IMR-90 (cell line): ENCODE measurements at regions not wholly inside any gene's neighbourhood (a gene's known extent, or its start where the extent isn't known, plus 50 kb on each side); places are given as distances from the start of the nearest gene placed in this dataset.

Experiments used
- ATAC-seq: fragments of 200-7000 bp; cut with Tn5 transposase; 2 replicates; pipeline ENCODE4 v1.9.1; 2020; ENCODE audit warnings: low read depth, mild to moderate bottlenecking, moderate library complexity
- BruUV-seq: library from RNA; stranded (reverse); fragments of 400-500 nt; replicated peaks from 2 replicates; lab custom pipeline; 2021; lab: Mats Ljungman, UMichigan
- CTCF ChIA-PET: fragments of 300-600 bp; formaldehyde crosslinking; extraction: SDS; loops from one replicate; lab custom pipeline; 2021; ENCODE audit warnings: antibody characterized with exemption; lab: Yijun Ruan, JAX
- POLR2A ChIA-PET: fragments of 300-600 bp; sonication (Branson Sonifier 250); formaldehyde crosslinking; loops from one replicate; lab custom pipeline; 2022; ENCODE audit warnings: antibody characterized with exemption; ENCODE audit not compliant: unreplicated experiment; lab: Charles Lee
- DNase-seq: peaks from one replicate; pipeline ENCODE4 v3.0.0; 2013
- H2AFZ ChIP-seq: replicated peaks from 2 replicates; pipeline ENCODE3; 2013; ENCODE audit warnings: low read length, mild to moderate bottlenecking; ENCODE audit not compliant: poor library complexity
- H2AK5ac ChIP-seq: 2 replicates; pipeline ENCODE4 v1.6.1; 2013; ENCODE audit warnings: low read depth, low read length, inconsistent platforms
- H2AK9ac ChIP-seq: replicated peaks from 2 replicates; pipeline ENCODE3; 2013; ENCODE audit warnings: mild to moderate bottlenecking, low read depth, low read length, moderate library complexity; ENCODE audit not compliant: poor library complexity
- H2BK120ac ChIP-seq: 2 replicates; pipeline ENCODE4 v1.6.1; 2013; ENCODE audit warnings: low read depth, low read length, inconsistent platforms
- H2BK15ac ChIP-seq: 3 replicates; pipeline ENCODE4 v1.6.1; 2013; ENCODE audit warnings: low read depth, low read length, inconsistent platforms
- H2BK20ac ChIP-seq: 2 replicates; pipeline ENCODE4 v1.6.1; 2013; ENCODE audit warnings: low read depth, mild to moderate bottlenecking, inconsistent platforms, low read length, moderate library complexity
- H2BK5ac ChIP-seq: 2 replicates; pipeline ENCODE4 v1.6.1; 2013; ENCODE audit warnings: mild to moderate bottlenecking, low read depth, low read length, inconsistent platforms; ENCODE audit not compliant: poor library complexity, severe bottlenecking
- H3K14ac ChIP-seq: replicated peaks from 2 replicates; pipeline ENCODE4 v1.6.1; 2013; ENCODE audit warnings: low read depth, low read length, inconsistent platforms
- H3K18ac ChIP-seq: 2 replicates; pipeline ENCODE4 v1.6.1; 2013; ENCODE audit warnings: low read depth, low read length, control low read depth
- H3K23ac ChIP-seq: 2 replicates; pipeline ENCODE4 v1.6.1; 2013; ENCODE audit warnings: low read depth, low read length, inconsistent platforms
- H3K27ac ChIP-seq: 2 replicates; pipeline ENCODE4 v1.5.1; 2013; ENCODE audit warnings: mild to moderate bottlenecking, control low read depth, low read length; ENCODE audit not compliant: insufficient read depth
- H3K27me3 ChIP-seq: 2 replicates; pipeline ENCODE4 v1.6.1; 2013; ENCODE audit warnings: low read length; ENCODE audit not compliant: control insufficient read depth, insufficient read depth
- H3K36me3 ChIP-seq: 2 replicates; pipeline ENCODE4 v1.6.1; 2013; ENCODE audit warnings: low read length, mixed read lengths; ENCODE audit not compliant: control insufficient read depth, insufficient read depth
- H3K4ac ChIP-seq: 2 replicates; pipeline ENCODE4 v1.6.1; 2013; ENCODE audit warnings: low read depth, low read length, inconsistent platforms
- H3K4me1 ChIP-seq: 2 replicates; pipeline ENCODE4 v1.6.1; 2013; ENCODE audit warnings: low read length, mixed read lengths; ENCODE audit not compliant: control insufficient read depth, insufficient read depth
- H3K4me2 ChIP-seq: 2 replicates; pipeline ENCODE4 v1.6.1; 2013; ENCODE audit warnings: low read depth, mild to moderate bottlenecking, control low read depth, low read length, moderate library complexity
- H3K4me3 ChIP-seq: 2 replicates; pipeline ENCODE4 v1.5.1; 2013; ENCODE audit warnings: low read depth, mild to moderate bottlenecking, control low read depth, low read length, moderate library complexity; ENCODE audit not compliant: insufficient read depth
- H3K56ac ChIP-seq: 2 replicates; pipeline ENCODE4 v1.6.1; 2013; ENCODE audit warnings: low read length, inconsistent platforms; ENCODE audit not compliant: insufficient read depth; ENCODE audit errors: extremely low read depth
- H3K79me1 ChIP-seq, 2 experiments: 2 replicates each; pipeline ENCODE4 v1.6.1; 2013; ENCODE audit warnings: low read length in 2 of 2, inconsistent platforms in 1 of 2, low read depth in 1 of 2
- H3K9ac ChIP-seq: 2 replicates; pipeline ENCODE4 v1.6.1; 2013; ENCODE audit warnings: low read depth, low read length, control low read depth
- H3K9me1 ChIP-seq: 2 replicates; pipeline ENCODE4 v1.6.1; 2013; ENCODE audit warnings: low read length, inconsistent platforms; ENCODE audit not compliant: insufficient read depth
- H3K9me3 ChIP-seq: 2 replicates; pipeline ENCODE4 v1.6.1; 2013; ENCODE audit warnings: low read length; ENCODE audit not compliant: control insufficient read depth, insufficient read depth
- H4K20me1 ChIP-seq: 2 replicates; pipeline ENCODE4 v1.6.1; 2013; ENCODE audit warnings: low read length, inconsistent platforms; ENCODE audit not compliant: insufficient read depth
- H4K5ac ChIP-seq: 2 replicates; pipeline ENCODE4 v1.6.1; 2013; ENCODE audit warnings: mild to moderate bottlenecking, low read depth, low read length, control low read depth
- H4K8ac ChIP-seq, 2 experiments: 2 replicates each; pipeline ENCODE4 v1.6.1; 2013; ENCODE audit warnings: low read depth in 2 of 2, low read length in 2 of 2, control low read depth in 1 of 2, inconsistent platforms in 1 of 2
- H4K91ac ChIP-seq: 2 replicates; pipeline ENCODE4 v1.6.1; 2013; ENCODE audit warnings: low read depth, low read length, inconsistent platforms; ENCODE audit not compliant: insufficient read depth
- BHLHE40 ChIP-seq: fragments of 150-350 bp; IDR thresholded peaks from 2 replicates; pipeline ENCODE4 v1.6.1; 2016; ENCODE audit warnings: mild to moderate bottlenecking, low read depth, low read length
- WGBS, 2 experiments: methylation state at CpG; one replicate each; pipeline versions ENCODE4 v1.1.5 to v1.1.7; 2013; ENCODE audit warnings: missing lambda C conversion rate in 2 of 2; ENCODE audit not compliant: insufficient read length in 1 of 2; ENCODE audit errors: extremely low coverage in 2 of 2; 5-methylcytosine and 5-hydroxymethylcytosine counted together
- dilution Hi-C: fragments of 300-500 bp; cut with HindIII; formaldehyde crosslinking; loops from one replicate; pipeline ENCODE4 v1.14.3; 2018; ENCODE audit warnings: low sequenced_read_pairs; ENCODE audit not compliant: unreplicated experiment
- in situ Hi-C: fragments of 300-500 bp; cut with MboI; formaldehyde crosslinking; loops from 3 replicates; pipeline ENCODE4 v1.14.3; 2019; ENCODE audit warnings: low sequenced_read_pairs, inconsistent platforms, mixed read lengths
- intact Hi-C: fragments of 100-400 bp; cut with micrococcal nuclease; formaldehyde crosslinking; loops from 2 replicates; pipeline ENCODE4 v1.10.0; 2022

DNA sequence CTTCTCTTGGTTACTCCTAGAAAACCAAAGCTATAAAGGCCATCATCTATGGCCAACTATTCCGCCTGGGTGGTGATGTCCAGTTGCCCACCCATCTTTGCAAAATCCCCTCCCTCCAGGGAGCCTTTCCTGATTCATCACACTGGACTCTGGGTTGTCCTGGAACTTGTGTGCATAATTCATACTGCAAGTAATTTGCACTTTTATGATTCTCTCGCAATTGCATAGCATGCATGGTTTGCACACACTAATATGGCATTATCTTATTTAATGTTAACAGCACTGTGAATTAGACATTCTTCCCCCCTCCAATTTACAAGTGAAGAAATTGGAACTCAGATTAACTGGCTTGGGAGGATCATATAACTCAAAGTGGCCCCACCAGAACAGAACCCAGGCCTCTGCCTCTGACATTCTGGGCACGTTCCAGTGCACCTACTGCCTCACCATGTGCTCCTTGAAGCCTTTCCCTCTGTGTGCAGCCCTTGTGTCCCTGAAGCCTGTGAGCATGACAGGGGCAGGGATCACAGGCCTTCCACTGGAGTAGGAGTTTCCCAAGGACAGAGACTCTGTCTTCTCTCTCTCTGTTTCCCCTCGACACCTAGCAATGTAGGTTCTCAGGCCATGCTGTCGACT, 98.9 kb upstream of the IPO9 start:
- DNase-seq: no peak
- Histone ChIP-seq H2BK5ac (peak overlapping the region; percentile 32), H2BK15ac (no peak overlapping the region), H2AK5ac (peak overlapping the region; percentile 58; the same call in 1 of the 2 replicates), H4K91ac (peak overlapping the region; percentile 19), H3K9me1 (peaks cover 41% of the 10 kb centered on the region), H3K36me3 (peaks cover 5% of the 10 kb centered on the region), H3K9me3 (no peaks in the 10 kb centered on the region), H3K4me3 (no peak overlapping the region), H2BK120ac (no peak overlapping the region), H3K56ac (no peak overlapping the region), H3K79me1 (peaks cover 61 to 90% of the 10 kb centered on the region in 2 experiments), H3K14ac (no peak overlapping the region), H4K20me1 (peaks cover 80% of the 10 kb centered on the region), H2AK9ac (no peak overlapping the region), H3K27me3 (no peaks in the 10 kb centered on the region), H3K4me1 (peaks cover 32% of the 10 kb centered on the region), H2BK20ac (no peak overlapping the region), H2AFZ (no peak overlapping the region), H4K5ac (no peak overlapping the region), H3K4me2 (no peak overlapping the region), H3K27ac (no peak overlapping the region), H4K8ac (peak overlapping the region in 1 of 2 experiments; percentile 34; a peak in 1 of 4 replicates), H3K4ac (no peak overlapping the region), H3K9ac (no peak overlapping the region), H3K23ac (no peak overlapping the region), H3K18ac (no peak overlapping the region)
- ChIA-PET POLR2A (no interaction called here), CTCF (no interaction called here)
- no TSS peak for BruUV-seq
- intact Hi-C loops (no loop called here), dilution Hi-C loops (no loop called here), in situ Hi-C loops (no loop called here)
- no peak for TF ChIP-seq BHLHE40
- ATAC-seq: no peak
- WGBS, 2 experiments: 71% methylated on average over 3 of the region's 5 CpGs; no CpG with 5 or more reads in 1 of the 2 experiments
